Kidney (tissue), 13 donors: ENCODE measurements at regions not wholly inside any gene's neighbourhood (a gene's known extent, or its start where the extent isn't known, plus 50 kb on each side); places are given as distances from the start of the nearest gene placed in this dataset.

Experiments
- DNase-seq, 5 donors: peaks; one replicate each; pipeline ENCODE4 v3.0.0-alpha.2; 2013 to 2020
- FAIRE-seq: peaks from 2 replicates; lab custom pipeline; 2012; peaks lifted over from hg19 to GRCh38; lab: Jason Lieb, UNC
- H3K27ac ChIP-seq, 2 donors: one replicate each; pipeline ENCODE4 v1.7.0; 2013; ENCODE audit warnings: low read depth in 2 of 2, low read length in 2 of 2, inconsistent platforms in 1 of 2
- H3K27me3 ChIP-seq: one replicate; pipeline ENCODE4 v1.7.1; 2013; ENCODE audit warnings: low read length, inconsistent platforms; ENCODE audit not compliant: control insufficient read depth, insufficient read depth
- H3K36me3 ChIP-seq, 3 donors: one replicate each; pipeline versions ENCODE4 v1.7.0 to v1.7.1; 2013; ENCODE audit warnings: low read length in 3 of 3, control low read depth in 1 of 3, inconsistent platforms in 1 of 3; ENCODE audit not compliant: insufficient read depth in 3 of 3, control insufficient read depth in 2 of 3
- H3K4me1 ChIP-seq, 3 donors: one replicate each; pipeline versions ENCODE4 v1.7.0 to v1.7.1; 2013; ENCODE audit warnings: low read length in 3 of 3, inconsistent platforms in 1 of 3, low read depth in 1 of 3; ENCODE audit not compliant: control insufficient read depth in 2 of 3, insufficient read depth in 2 of 3
- H3K4me3 ChIP-seq, 3 donors: one replicate each; pipeline versions ENCODE4 v1.7.0 to v1.8.1; 2013; ENCODE audit warnings: low read length in 3 of 3, control low read depth in 1 of 3, inconsistent platforms in 1 of 3
- H3K9ac ChIP-seq, 3 donors: one replicate each; pipeline versions ENCODE4 v1.7.0 to v1.7.1; 2013; ENCODE audit warnings: low read length in 3 of 3, control low read depth in 1 of 3, inconsistent platforms in 1 of 3
- H3K9me3 ChIP-seq, 3 donors: one replicate each; pipeline versions ENCODE4 v1.7.0 to v1.7.1; 2013; ENCODE audit warnings: low read length in 3 of 3, control low read depth in 1 of 3, inconsistent platforms in 1 of 3; ENCODE audit not compliant: control insufficient read depth in 2 of 3, insufficient read depth in 1 of 3
- CTCF ChIP-seq: IDR thresholded peaks from 3 replicates; pipeline ENCODE4 v1.5.1; 2012; ENCODE audit warnings: mild to moderate bottlenecking, moderate library complexity, borderline replicate concordance; ENCODE audit not compliant: insufficient read depth; ENCODE audit errors: extremely low read depth
- intact Hi-C: fragments of 100-400 bp; cut with DNase I; formaldehyde crosslinking; loops from one replicate; pipeline ENCODE4 v1.11.1; 2022
- donor health status: control.
- donor health status: control.
- donor health status: control.
- donor health status: control.
- donor health status: control.
- donor health status: DM: yes; HTN: yes; CAD: no.
- donor health status: Normal renal cell carcinoma (clear cell type).

- H3K27me3 ChIP-seq = no peaks in the 10 kb centered on the region
- FAIRE-seq = no peak
- DNase-seq = no peak
- intact Hi-C loops = no loop called here
- H3K4me3 ChIP-seq = no peak overlapping the region
- no peaks in the 10 kb centered on the region for H3K4me1 ChIP-seq
- no peak overlapping the region for H3K9ac ChIP-seq
- no peaks in the 10 kb centered on the region for H3K36me3 ChIP-seq
- no peak for TF ChIP-seq CTCF
- no peak overlapping the region for H3K27ac ChIP-seq
- no peaks in the 10 kb centered on the region for H3K9me3 ChIP-seq
Observed at GRCh38 chr2:221851531-221852045, 279.5 kb upstream of the EPHA4 start.

GRCh38 chr2:221850076-221850475 lies 278.0 kb upstream of the EPHA4 start:
- H3K9ac ChIP-seq = no peak overlapping the region
- H3K27ac ChIP-seq = no peak overlapping the region
- no peak overlapping the region for H3K4me3 ChIP-seq
- no peaks in the 10 kb centered on the region for H3K4me1 ChIP-seq
- intact Hi-C loops = no loop called here
- DNase-seq (no peak), FAIRE-seq (no peak)
- no peak for TF ChIP-seq CTCF
- H3K9me3 ChIP-seq = no peaks in the 10 kb centered on the region
- H3K36me3 ChIP-seq = no peaks in the 10 kb centered on the region
- H3K27me3 ChIP-seq = no peaks in the 10 kb centered on the region

- no peak overlapping the region for H3K4me3 ChIP-seq
- no peak for TF ChIP-seq CTCF
- FAIRE-seq (no peak), DNase-seq (no peak)
- no peaks in the 10 kb centered on the region for H3K27me3 ChIP-seq
- no peak overlapping the region for H3K27ac ChIP-seq
- H3K4me1 ChIP-seq = no peaks in the 10 kb centered on the region
- intact Hi-C loops = no loop called here
- no peaks in the 10 kb centered on the region for H3K9me3 ChIP-seq
- H3K9ac ChIP-seq = no peak overlapping the region
- no peaks in the 10 kb centered on the region for H3K36me3 ChIP-seq
Observed at GRCh38 chr2:221848286-221848685, 276.2 kb upstream of the EPHA4 start.

- no peaks in the 10 kb centered on the region for H3K4me1 ChIP-seq
- no peak overlapping the region for H3K27ac ChIP-seq
- H3K9ac ChIP-seq = no peak overlapping the region
- no peak for DNase-seq
- FAIRE-seq = no peak
- no peaks in the 10 kb centered on the region for H3K27me3 ChIP-seq
- H3K4me3 ChIP-seq = no peak overlapping the region
- TF ChIP-seq CTCF = no peak
- no peaks in the 10 kb centered on the region for H3K36me3 ChIP-seq
- intact Hi-C loops = no loop called here
- no peaks in the 10 kb centered on the region for H3K9me3 ChIP-seq
Observed at GRCh38 chr2:221845021-221845365, 272.9 kb upstream of the EPHA4 start.
